Nephron progenitor cell (in vitro differentiated cells): ENCODE measurements at regions not wholly inside any gene's neighbourhood (a gene's known extent, or its start where the extent isn't known, plus 50 kb on each side); places are given as distances from the start of the nearest gene placed in this dataset.

Experiments
- DNase-seq: peaks from one replicate; pipeline ENCODE4 v3.0.0; 2021
- H3K27ac Mint-ChIP-seq: 2 replicates; pipeline ENCODE4 v1.8.0; 2021; ENCODE audit warnings: mild to moderate bottlenecking, moderate library complexity, mixed read lengths
- H3K27me3 Mint-ChIP-seq: 2 replicates; pipeline ENCODE4 v1.8.0; 2021; ENCODE audit warnings: mild to moderate bottlenecking, low read depth, mixed read lengths; ENCODE audit not compliant: poor library complexity
- H3K36me3 Mint-ChIP-seq: 2 replicates; pipeline ENCODE4 v1.8.0; 2021; ENCODE audit warnings: low read depth, mixed read lengths
- H3K4me1 Mint-ChIP-seq: 2 replicates; pipeline ENCODE4 v1.8.0; 2021; ENCODE audit warnings: mixed read lengths
- H3K4me3 Mint-ChIP-seq: 2 replicates; pipeline ENCODE4 v1.8.0; 2021; ENCODE audit warnings: mild to moderate bottlenecking, moderate library complexity, mixed read lengths
- H3K9me3 Mint-ChIP-seq: 2 replicates; pipeline ENCODE4 v1.8.0; 2021; ENCODE audit warnings: mild to moderate bottlenecking, moderate library complexity, mixed read lengths
- CTCF ChIP-seq: fragments of 200-600 bp; sonication (generic); IDR thresholded peaks from 2 replicates; pipeline ENCODE4 v1.5.0; 2021; ENCODE audit warnings: antibody characterized with exemption

- H3K27me3 Mint-ChIP-seq: peaks cover 9% of the 10 kb centered on the region
- no peak overlapping the region for H3K4me3 Mint-ChIP-seq
- no peak for DNase-seq
- H3K4me1 Mint-ChIP-seq: peaks cover 15% of the 10 kb centered on the region
- no peak for TF ChIP-seq CTCF
- H3K9me3 Mint-ChIP-seq: no peaks in the 10 kb centered on the region
- no peaks in the 10 kb centered on the region for H3K36me3 Mint-ChIP-seq
- H3K27ac Mint-ChIP-seq: no peak overlapping the region
Observed at GRCh38 chr15:61499376-61499775, 270.3 kb upstream of the RORA start.

- TF ChIP-seq CTCF: no peak
- no peaks in the 10 kb centered on the region for H3K4me1 Mint-ChIP-seq
- H3K27me3 Mint-ChIP-seq: peaks cover 1% of the 10 kb centered on the region
- H3K9me3 Mint-ChIP-seq: peaks cover 3% of the 10 kb centered on the region
- H3K36me3 Mint-ChIP-seq: no peaks in the 10 kb centered on the region
- DNase-seq: no peak
- no peak overlapping the region for H3K4me3 Mint-ChIP-seq
- H3K27ac Mint-ChIP-seq: no peak overlapping the region
Observed at GRCh38 chr15:61489571-61489970, 260.5 kb upstream of the RORA start.

GRCh38 chr15:61483599-61483998, 254.5 kb upstream of the RORA start:
- Mint-ChIP-seq H3K4me1 (peaks cover 13% of the 10 kb centered on the region), H3K36me3 (no peaks in the 10 kb centered on the region), H3K9me3 (peaks cover 3% of the 10 kb centered on the region), H3K27ac (no peak overlapping the region), H3K27me3 (peaks cover 1% of the 10 kb centered on the region), H3K4me3 (no peak overlapping the region)
- TF ChIP-seq CTCF: no peak
- no peak for DNase-seq

GRCh38 chr15:61481886-61482285, 252.8 kb upstream of the RORA start:
- Mint-ChIP-seq H3K4me3 (no peak overlapping the region), H3K36me3 (no peaks in the 10 kb centered on the region), H3K27me3 (peaks cover 3% of the 10 kb centered on the region), H3K27ac (no peak overlapping the region), H3K9me3 (peaks cover 3% of the 10 kb centered on the region), H3K4me1 (peaks cover 13% of the 10 kb centered on the region)
- TF ChIP-seq CTCF: no peak
- no peak for DNase-seq

GRCh38 chr15:61480863-61481262, 251.8 kb upstream of the RORA start:
- no peak for TF ChIP-seq CTCF
- Mint-ChIP-seq H3K9me3 (no peaks in the 10 kb centered on the region), H3K4me1 (peaks cover 13% of the 10 kb centered on the region), H3K36me3 (no peaks in the 10 kb centered on the region), H3K4me3 (no peak overlapping the region), H3K27me3 (peaks cover 3% of the 10 kb centered on the region), H3K27ac (no peak overlapping the region)
- DNase-seq: no peak

- Mint-ChIP-seq H3K27ac (no peak overlapping the region), H3K36me3 (no peaks in the 10 kb centered on the region), H3K4me1 (peaks cover 13% of the 10 kb centered on the region), H3K9me3 (no peaks in the 10 kb centered on the region), H3K27me3 (peaks cover 3% of the 10 kb centered on the region), H3K4me3 (no peak overlapping the region)
- no peak for DNase-seq
- TF ChIP-seq CTCF: no peak
Observed at GRCh38 chr15:61480295-61480694, 251.2 kb upstream of the RORA start.
